ENCODE measurements at regions not wholly inside any gene's neighbourhood (a gene's known extent, or its start where the extent isn't known, plus 50 kb on each side); places are given as distances from the start of the nearest gene placed in this dataset.

- H3K27me3 Mint-ChIP-seq (ENCODE audit: low read depth): no peaks in the 10 kb centered on the region
- H3K9me3 Mint-ChIP-seq: no peaks in the 10 kb centered on the region
- H3K4me1 Mint-ChIP-seq: no peaks in the 10 kb centered on the region; the same call in 1 of the 2 replicates
- TF ChIP-seq JUN (CRISPR knock-in tag; IDR thresholded peaks at IDR 0.05) (no peak), NFE2L1 (CRISPR knock-in tag; IDR thresholded peaks at IDR 0.05) (no peak), IRF2 (CRISPR knock-in tag; IDR thresholded peaks at IDR 0.05; ENCODE audit: borderline replicate concordance, low read depth) (no peak), CREM (CRISPR knock-in tag; IDR thresholded peaks at IDR 0.05) (no peak), EMX1 (CRISPR knock-in tag; IDR thresholded peaks at IDR 0.05) (no peak), ZNF281 (CRISPR knock-in tag; IDR thresholded peaks at IDR 0.05) (no peak), RELA (CRISPR knock-in tag; IDR thresholded peaks at IDR 0.05; ENCODE audit: borderline replicate concordance) (no peak), GRHL2 (CRISPR knock-in tag; IDR thresholded peaks at IDR 0.05; ENCODE audit: insufficient replicate concordance, severe bottlenecking) (no peak), ZNF416 (CRISPR knock-in tag; IDR thresholded peaks at IDR 0.05) (no peak), NR3C1 (CRISPR knock-in tag; conservative IDR thresholded peaks at IDR 0.05; ENCODE audit: low read depth) (no peak)
- no peak for ATAC-seq
- H3K4me3 Mint-ChIP-seq: no peak overlapping the region
- peaks cover 28% of the 10 kb centered on the region for H3K36me3 Mint-ChIP-seq
- no peak for DNase-seq (ENCODE audit: low spot score)
- CTCF ChIA-PET: interaction anchor here (1.0 to 1.5 kb wide), 5 partner anchors 8 to 327 kb away, joined by 3 to 8 read pairs (median 3); no protein-coding TSS in a partner anchor
- peak overlapping the region; percentile 69 for H3K27ac Mint-ChIP-seq
- POLR2A ChIA-PET: interaction anchor here (0.6 kb wide), 1 partner anchor 42 kb away, joined by 4 read pairs; no protein-coding TSS in a partner anchor
Observed at GRCh38 chr12:124380796-124381455, 86.0 kb downstream of the RFLNA start.

DNA sequence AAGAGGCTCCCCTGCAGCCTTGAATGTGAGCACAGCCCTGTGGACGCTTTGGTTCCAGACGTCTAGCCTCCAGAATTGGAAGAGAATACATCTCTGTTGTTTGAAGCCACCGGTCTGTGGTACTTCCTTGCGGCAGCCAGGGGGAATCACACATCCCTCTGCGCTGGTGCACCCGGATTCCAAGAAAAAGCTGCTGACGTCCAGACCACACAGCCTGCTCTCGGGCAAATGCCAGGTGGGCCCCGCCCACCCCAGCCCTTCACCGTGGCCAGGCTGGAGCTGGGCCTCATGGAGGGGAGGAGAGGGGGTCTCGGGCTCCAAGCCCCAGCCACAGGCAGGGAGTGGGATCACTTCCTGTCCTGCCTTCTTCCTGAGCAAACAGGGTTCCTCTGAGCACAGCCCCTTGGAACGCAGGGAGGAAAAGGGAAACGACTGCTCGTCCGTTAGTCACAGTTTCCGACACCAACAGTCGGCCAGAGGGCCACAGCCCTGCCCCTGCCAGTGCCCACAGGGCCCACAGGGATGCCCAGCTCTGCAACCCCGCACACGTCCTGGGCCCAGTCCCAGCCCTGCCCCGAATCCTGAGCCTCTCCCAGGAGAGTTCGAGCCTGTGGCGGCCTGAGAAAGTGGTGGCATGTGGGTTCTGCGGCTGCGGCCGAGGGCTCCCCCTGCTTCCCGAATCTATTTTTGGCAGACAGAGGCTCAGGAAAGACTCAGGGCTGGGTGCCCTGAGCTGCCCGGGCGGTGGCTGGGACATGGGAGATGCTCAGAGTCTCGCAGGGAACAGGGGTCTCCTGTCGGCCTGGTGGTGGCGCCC lies 85.3 kb downstream of the RFLNA start:
- ATAC-seq: no peak; the same call in 1 of the 2 replicates
- no peak overlapping the region for H3K4me3 Mint-ChIP-seq
- ChIA-PET CTCF (interaction anchor here (0.6 to 2.4 kb wide), 7 partner anchors 8 to 1023 kb away, joined by 3 to 8 read pairs (median 3); no protein-coding TSS in a partner anchor), POLR2A (no interaction called here)
- peaks cover 25% of the 10 kb centered on the region for H3K36me3 Mint-ChIP-seq
- DNase-seq (ENCODE audit: low spot score): no peak
- H3K4me1 Mint-ChIP-seq: no peaks in the 10 kb centered on the region; the same call in 1 of the 2 replicates
- H3K27me3 Mint-ChIP-seq (ENCODE audit: low read depth): no peaks in the 10 kb centered on the region
- H3K9me3 Mint-ChIP-seq: no peaks in the 10 kb centered on the region
- no peak overlapping the region for H3K27ac Mint-ChIP-seq
- TF ChIP-seq SP1 (CRISPR knock-in tag; conservative IDR thresholded peaks at IDR 0.05): no peak
- no peak for TF ChIP-seq STAT6 (CRISPR knock-in tag; conservative IDR thresholded peaks at IDR 0.05; ENCODE audit: low read depth)
- TF ChIP-seq, protein P1, sequence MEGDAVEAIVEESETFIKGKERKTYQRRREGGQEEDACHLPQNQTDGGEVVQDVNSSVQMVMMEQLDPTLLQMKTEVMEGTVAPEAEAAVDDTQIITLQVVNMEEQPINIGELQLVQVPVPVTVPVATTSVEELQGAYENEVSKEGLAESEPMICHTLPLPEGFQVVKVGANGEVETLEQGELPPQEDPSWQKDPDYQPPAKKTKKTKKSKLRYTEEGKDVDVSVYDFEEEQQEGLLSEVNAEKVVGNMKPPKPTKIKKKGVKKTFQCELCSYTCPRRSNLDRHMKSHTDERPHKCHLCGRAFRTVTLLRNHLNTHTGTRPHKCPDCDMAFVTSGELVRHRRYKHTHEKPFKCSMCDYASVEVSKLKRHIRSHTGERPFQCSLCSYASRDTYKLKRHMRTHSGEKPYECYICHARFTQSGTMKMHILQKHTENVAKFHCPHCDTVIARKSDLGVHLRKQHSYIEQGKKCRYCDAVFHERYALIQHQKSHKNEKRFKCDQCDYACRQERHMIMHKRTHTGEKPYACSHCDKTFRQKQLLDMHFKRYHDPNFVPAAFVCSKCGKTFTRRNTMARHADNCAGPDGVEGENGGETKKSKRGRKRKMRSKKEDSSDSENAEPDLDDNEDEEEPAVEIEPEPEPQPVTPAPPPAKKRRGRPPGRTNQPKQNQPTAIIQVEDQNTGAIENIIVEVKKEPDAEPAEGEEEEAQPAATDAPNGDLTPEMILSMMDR (IDR thresholded peaks at IDR 0.05): no peak
- TF ChIP-seq, protein P2, sequence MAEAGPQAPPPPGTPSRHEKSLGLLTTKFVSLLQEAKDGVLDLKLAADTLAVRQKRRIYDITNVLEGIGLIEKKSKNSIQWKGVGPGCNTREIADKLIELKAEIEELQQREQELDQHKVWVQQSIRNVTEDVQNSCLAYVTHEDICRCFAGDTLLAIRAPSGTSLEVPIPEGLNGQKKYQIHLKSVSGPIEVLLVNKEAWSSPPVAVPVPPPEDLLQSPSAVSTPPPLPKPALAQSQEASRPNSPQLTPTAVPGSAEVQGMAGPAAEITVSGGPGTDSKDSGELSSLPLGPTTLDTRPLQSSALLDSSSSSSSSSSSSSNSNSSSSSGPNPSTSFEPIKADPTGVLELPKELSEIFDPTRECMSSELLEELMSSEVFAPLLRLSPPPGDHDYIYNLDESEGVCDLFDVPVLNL (CRISPR knock-in tag; IDR thresholded peaks at IDR 0.05; ENCODE audit: borderline replicate concordance, low read depth): no peak
- no peak for TF ChIP-seq ZNF671 (CRISPR knock-in tag; IDR thresholded peaks at IDR 0.05)
- TF ChIP-seq FOXJ3 (CRISPR knock-in tag; IDR thresholded peaks at IDR 0.05; ENCODE audit: borderline replicate concordance): no peak
- TF ChIP-seq, protein P3, sequence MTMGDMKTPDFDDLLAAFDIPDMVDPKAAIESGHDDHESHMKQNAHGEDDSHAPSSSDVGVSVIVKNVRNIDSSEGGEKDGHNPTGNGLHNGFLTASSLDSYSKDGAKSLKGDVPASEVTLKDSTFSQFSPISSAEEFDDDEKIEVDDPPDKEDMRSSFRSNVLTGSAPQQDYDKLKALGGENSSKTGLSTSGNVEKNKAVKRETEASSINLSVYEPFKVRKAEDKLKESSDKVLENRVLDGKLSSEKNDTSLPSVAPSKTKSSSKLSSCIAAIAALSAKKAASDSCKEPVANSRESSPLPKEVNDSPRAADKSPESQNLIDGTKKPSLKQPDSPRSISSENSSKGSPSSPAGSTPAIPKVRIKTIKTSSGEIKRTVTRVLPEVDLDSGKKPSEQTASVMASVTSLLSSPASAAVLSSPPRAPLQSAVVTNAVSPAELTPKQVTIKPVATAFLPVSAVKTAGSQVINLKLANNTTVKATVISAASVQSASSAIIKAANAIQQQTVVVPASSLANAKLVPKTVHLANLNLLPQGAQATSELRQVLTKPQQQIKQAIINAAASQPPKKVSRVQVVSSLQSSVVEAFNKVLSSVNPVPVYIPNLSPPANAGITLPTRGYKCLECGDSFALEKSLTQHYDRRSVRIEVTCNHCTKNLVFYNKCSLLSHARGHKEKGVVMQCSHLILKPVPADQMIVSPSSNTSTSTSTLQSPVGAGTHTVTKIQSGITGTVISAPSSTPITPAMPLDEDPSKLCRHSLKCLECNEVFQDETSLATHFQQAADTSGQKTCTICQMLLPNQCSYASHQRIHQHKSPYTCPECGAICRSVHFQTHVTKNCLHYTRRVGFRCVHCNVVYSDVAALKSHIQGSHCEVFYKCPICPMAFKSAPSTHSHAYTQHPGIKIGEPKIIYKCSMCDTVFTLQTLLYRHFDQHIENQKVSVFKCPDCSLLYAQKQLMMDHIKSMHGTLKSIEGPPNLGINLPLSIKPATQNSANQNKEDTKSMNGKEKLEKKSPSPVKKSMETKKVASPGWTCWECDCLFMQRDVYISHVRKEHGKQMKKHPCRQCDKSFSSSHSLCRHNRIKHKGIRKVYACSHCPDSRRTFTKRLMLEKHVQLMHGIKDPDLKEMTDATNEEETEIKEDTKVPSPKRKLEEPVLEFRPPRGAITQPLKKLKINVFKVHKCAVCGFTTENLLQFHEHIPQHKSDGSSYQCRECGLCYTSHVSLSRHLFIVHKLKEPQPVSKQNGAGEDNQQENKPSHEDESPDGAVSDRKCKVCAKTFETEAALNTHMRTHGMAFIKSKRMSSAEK (CRISPR knock-in tag; IDR thresholded peaks at IDR 0.05; ENCODE audit: borderline replicate concordance): no peak
- TF ChIP-seq, protein P4, sequence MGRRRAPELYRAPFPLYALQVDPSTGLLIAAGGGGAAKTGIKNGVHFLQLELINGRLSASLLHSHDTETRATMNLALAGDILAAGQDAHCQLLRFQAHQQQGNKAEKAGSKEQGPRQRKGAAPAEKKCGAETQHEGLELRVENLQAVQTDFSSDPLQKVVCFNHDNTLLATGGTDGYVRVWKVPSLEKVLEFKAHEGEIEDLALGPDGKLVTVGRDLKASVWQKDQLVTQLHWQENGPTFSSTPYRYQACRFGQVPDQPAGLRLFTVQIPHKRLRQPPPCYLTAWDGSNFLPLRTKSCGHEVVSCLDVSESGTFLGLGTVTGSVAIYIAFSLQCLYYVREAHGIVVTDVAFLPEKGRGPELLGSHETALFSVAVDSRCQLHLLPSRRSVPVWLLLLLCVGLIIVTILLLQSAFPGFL (CRISPR knock-in tag; IDR thresholded peaks at IDR 0.05; ENCODE audit: borderline replicate concordance): no peak

All from WTC11 (cell line).